ENCODE measurements at regions not wholly inside any gene's neighbourhood (a gene's known extent, or its start where the extent isn't known, plus 50 kb on each side); places are given as distances from the start of the nearest gene placed in this dataset.

GRCh38 chr11:112881461-112881860 is 79.8 kb upstream of the NCAM1 start:
- no peak for TF ChIP-seq ZFX (IDR thresholded peaks at IDR 0.05; ENCODE audit: borderline replicate concordance)
- TF ChIP-seq CTCF (IDR thresholded peaks at IDR 0.05), result no peak
- H3K27ac ChIP-seq, result no peak overlapping the region

GRCh38 chr11:112882494-112883381 is 78.5 kb upstream of the NCAM1 start:
- no peak overlapping the region for H3K27ac ChIP-seq
- TF ChIP-seq CTCF (IDR thresholded peaks at IDR 0.05) (no peak), ZFX (IDR thresholded peaks at IDR 0.05; ENCODE audit: borderline replicate concordance) (no peak)

- TF ChIP-seq ZFX (IDR thresholded peaks at IDR 0.05; ENCODE audit: borderline replicate concordance), result no peak
- no peak for TF ChIP-seq CTCF (IDR thresholded peaks at IDR 0.05)
- no peak overlapping the region for H3K27ac ChIP-seq
Observed at GRCh38 chr11:112884012-112884767, 77.0 kb upstream of the NCAM1 start.

GRCh38 chr11:112885744-112886433 is 75.3 kb upstream of the NCAM1 start:
- TF ChIP-seq ZFX (IDR thresholded peaks at IDR 0.05; ENCODE audit: borderline replicate concordance), result no peak
- H3K27ac ChIP-seq, result no peak overlapping the region

GRCh38 chr11:112886434-112887370 is 74.5 kb upstream of the NCAM1 start:
- TF ChIP-seq ZFX (IDR thresholded peaks at IDR 0.05; ENCODE audit: borderline replicate concordance) (no peak), CTCF (IDR thresholded peaks at IDR 0.05) (no peak)
- no peak overlapping the region for H3K27ac ChIP-seq

GRCh38 chr11:112889446-112889845 is 71.8 kb upstream of the NCAM1 start:
- TF ChIP-seq ZFX (IDR thresholded peaks at IDR 0.05; ENCODE audit: borderline replicate concordance), result no peak
- no peak for TF ChIP-seq CTCF (IDR thresholded peaks at IDR 0.05)
- H3K27ac ChIP-seq, result no peak overlapping the region
